Mesodermal cell (in vitro differentiated cells): ENCODE measurements at regions not wholly inside any gene's neighbourhood (a gene's known extent, or its start where the extent isn't known, plus 50 kb on each side); places are given as distances from the start of the nearest gene placed in this dataset.

Source experiments
- H3K27ac ChIP-seq: 2 replicates; pipeline ENCODE4 v1.7.0; 2013; ENCODE audit warnings: mild to moderate bottlenecking, low read depth, low read length, moderate library complexity; ENCODE audit not compliant: severe bottlenecking
- H3K36me3 ChIP-seq: 2 replicates; pipeline ENCODE4 v1.7.1; 2013; ENCODE audit warnings: mild to moderate bottlenecking, low read length, moderate library complexity; ENCODE audit not compliant: control insufficient read depth, insufficient read depth
- H3K4me1 ChIP-seq: one replicate; pipeline ENCODE4 v1.7.1; 2013; ENCODE audit warnings: mild to moderate bottlenecking, low read length; ENCODE audit not compliant: insufficient read depth, control insufficient read depth, poor library complexity, severe bottlenecking
- H3K4me3 ChIP-seq: 2 replicates; pipeline ENCODE4 v1.7.0; 2013; ENCODE audit warnings: low read length, control low read depth, mild to moderate bottlenecking; ENCODE audit not compliant: insufficient read depth, poor library complexity, severe bottlenecking; ENCODE audit errors: extremely low read depth
- H3K9me3 ChIP-seq: 2 replicates; pipeline ENCODE4 v1.7.1; 2013; ENCODE audit warnings: mild to moderate bottlenecking, low read length, moderate library complexity; ENCODE audit not compliant: control insufficient read depth
- WGBS, 2 experiments: methylation state at CpG; one replicate each; pipeline ENCODE4 v1.1.5; 2013; ENCODE audit warnings: missing lambda C conversion rate in 2 of 2; ENCODE audit not compliant: insufficient coverage in 2 of 2; 5-methylcytosine and 5-hydroxymethylcytosine counted together

GRCh38 chr5:68954618-68954910, 139.2 kb upstream of the SLC30A5 start:
- 86% methylated on average over 1 of the region's 2 CpGs; no CpG with 5 or more reads in 1 of the 2 experiments for WGBS, 2 experiments
- Histone ChIP-seq H3K4me1 (peaks cover 12% of the 10 kb centered on the region), H3K36me3 (no peaks in the 10 kb centered on the region), H3K9me3 (no peaks in the 10 kb centered on the region), H3K4me3 (no peak overlapping the region), H3K27ac (no peak overlapping the region)

- no peak overlapping the region for H3K4me3 ChIP-seq
- H3K27ac ChIP-seq, result no peak overlapping the region
- no peaks in the 10 kb centered on the region for H3K9me3 ChIP-seq
- H3K36me3 ChIP-seq, result no peaks in the 10 kb centered on the region
- H3K4me1 ChIP-seq, result no peaks in the 10 kb centered on the region
These were observed 136.2 kb upstream of the SLC30A5 start for GRCh38 chr5:68957591-68957990.

- Histone ChIP-seq H3K27ac (no peak overlapping the region), H3K36me3 (no peaks in the 10 kb centered on the region), H3K4me1 (no peaks in the 10 kb centered on the region), H3K9me3 (no peaks in the 10 kb centered on the region), H3K4me3 (no peak overlapping the region)
- 78 to 88% methylated on average over 1 of the region's 1 CpG for WGBS, 2 experiments
These were observed 135.4 kb upstream of the SLC30A5 start for GRCh38 chr5:68958428-68958827.

DNA sequence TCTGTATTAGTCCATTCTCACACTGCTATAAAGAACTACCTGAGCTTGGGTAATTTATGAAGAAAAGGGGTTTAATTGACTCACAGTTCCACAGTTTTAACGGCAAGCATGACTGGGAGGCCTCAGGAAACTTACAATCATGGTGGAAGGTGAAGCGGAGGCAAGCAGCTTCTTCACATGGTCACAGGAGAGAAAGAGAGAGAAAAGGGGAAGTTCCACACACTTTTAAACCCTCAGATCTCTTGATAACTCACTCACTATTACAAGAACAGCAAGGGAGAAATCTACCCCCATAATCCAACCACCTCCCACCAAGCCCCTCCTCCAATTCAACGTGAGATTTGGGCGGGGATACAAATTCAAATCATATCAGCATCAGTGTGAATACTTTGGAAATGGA, 133.4 kb upstream of the SLC30A5 start:
- Histone ChIP-seq H3K27ac (no peak overlapping the region), H3K36me3 (no peaks in the 10 kb centered on the region), H3K4me3 (no peak overlapping the region), H3K4me1 (no peaks in the 10 kb centered on the region), H3K9me3 (no peaks in the 10 kb centered on the region)
- WGBS, 2 experiments, result 90 to 91% methylated on average over 3 of the region's 4 CpGs

- H3K4me1 ChIP-seq, result no peaks in the 10 kb centered on the region
- 81 to 95% methylated on average over 4 of the region's 6 CpGs for WGBS, 2 experiments
- no peaks in the 10 kb centered on the region for H3K36me3 ChIP-seq
- no peak overlapping the region for H3K4me3 ChIP-seq
- no peaks in the 10 kb centered on the region for H3K9me3 ChIP-seq
- H3K27ac ChIP-seq, result no peak overlapping the region
These were observed 132.9 kb upstream of the SLC30A5 start for GRCh38 chr5:68960961-68961360.

DNA sequence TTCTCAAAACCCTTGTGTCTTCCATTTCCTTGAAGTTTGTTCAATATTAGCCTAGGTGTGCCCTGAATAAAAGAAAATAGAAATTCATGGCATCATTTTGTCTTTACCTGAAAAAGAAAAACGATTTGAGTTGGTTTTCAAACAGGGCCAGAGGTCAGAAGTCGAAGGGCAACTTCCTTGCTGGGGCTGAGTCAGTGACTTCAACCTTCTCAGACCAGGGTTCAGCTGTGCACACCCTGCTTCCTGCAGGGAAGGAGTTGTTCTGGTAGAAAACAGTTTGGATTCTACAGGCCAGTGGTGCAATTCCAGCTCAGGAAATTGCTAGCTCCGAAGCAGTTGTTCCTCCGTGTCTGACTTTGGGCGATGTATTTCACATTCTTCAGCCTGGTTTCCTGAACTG, 132.1 kb upstream of the SLC30A5 start:
- H3K4me3 ChIP-seq, result no peak overlapping the region
- no peaks in the 10 kb centered on the region for H3K4me1 ChIP-seq
- 79 to 88% methylated on average over 5 of the region's 5 CpGs for WGBS, 2 experiments
- H3K36me3 ChIP-seq, result no peaks in the 10 kb centered on the region
- H3K27ac ChIP-seq, result no peak overlapping the region
- no peaks in the 10 kb centered on the region for H3K9me3 ChIP-seq

DNA sequence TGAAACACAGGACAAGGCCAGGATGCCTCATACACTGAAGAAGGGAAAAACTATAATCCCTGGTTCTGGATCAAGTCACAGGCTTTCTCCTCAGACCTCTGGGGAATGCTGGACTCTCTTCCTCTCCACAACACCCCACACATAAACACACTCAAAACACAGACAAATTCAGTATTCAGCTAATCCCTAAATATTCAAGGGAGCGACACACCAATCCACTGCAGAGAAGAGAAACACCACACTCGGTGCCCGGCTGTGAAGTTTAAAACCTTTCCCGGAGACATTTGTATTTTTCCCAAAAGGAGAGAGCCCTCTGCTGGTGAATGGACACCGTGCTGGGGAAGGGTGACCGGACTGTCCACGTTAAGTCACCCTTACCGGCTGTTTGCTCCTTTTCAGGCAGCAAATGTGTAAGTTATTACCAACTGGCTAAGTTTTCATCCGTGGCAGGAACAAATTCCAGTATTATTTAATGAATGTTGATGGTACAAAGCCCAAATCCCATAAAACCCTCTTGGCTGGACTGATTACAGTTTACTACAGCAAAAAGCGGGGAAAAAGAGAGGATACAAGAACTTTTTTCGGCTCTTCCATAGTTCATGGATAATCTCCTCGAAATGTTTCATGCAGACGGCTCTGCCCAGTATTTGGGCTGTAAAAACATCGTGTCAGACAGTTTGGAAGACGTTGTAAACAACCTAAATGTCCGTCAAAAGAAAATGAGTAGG, 130.9 kb upstream of the SLC30A5 start:
- no peak overlapping the region for H3K27ac ChIP-seq
- H3K36me3 ChIP-seq, result no peaks in the 10 kb centered on the region
- H3K9me3 ChIP-seq, result no peaks in the 10 kb centered on the region
- no peak overlapping the region for H3K4me3 ChIP-seq
- WGBS, 2 experiments, result 42 to 53% methylated on average over 12 to 16 of the region's 16 CpGs
- H3K4me1 ChIP-seq, result no peaks in the 10 kb centered on the region

DNA sequence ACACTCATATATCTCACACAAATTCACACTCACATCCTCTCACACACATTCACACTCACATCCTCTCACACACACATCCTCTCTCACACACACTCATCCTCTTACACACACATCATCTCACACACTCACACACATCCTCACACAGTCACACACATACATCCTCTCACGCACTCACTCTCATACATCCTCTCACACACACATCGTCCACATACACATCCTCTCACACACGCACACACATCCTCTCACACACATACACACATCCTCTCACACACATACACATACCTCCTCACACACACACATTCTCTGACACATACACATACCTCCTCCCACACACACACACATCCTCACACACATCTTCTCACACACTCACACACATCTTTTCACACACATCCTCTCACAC, 129.1 kb upstream of the SLC30A5 start:
- Histone ChIP-seq H3K36me3 (no peaks in the 10 kb centered on the region), H3K4me3 (no peak overlapping the region), H3K9me3 (no peaks in the 10 kb centered on the region), H3K27ac (no peak overlapping the region), H3K4me1 (no peaks in the 10 kb centered on the region)
- 97 to 100% methylated on average over 3 of the region's 3 CpGs for WGBS, 2 experiments

GRCh38 chr5:68965926-68966325, 127.9 kb upstream of the SLC30A5 start:
- H3K27ac ChIP-seq, result no peak overlapping the region
- 96 to 100% methylated on average over 2 to 3 of the region's 3 CpGs for WGBS, 2 experiments
- no peaks in the 10 kb centered on the region for H3K36me3 ChIP-seq
- no peak overlapping the region for H3K4me3 ChIP-seq
- no peaks in the 10 kb centered on the region for H3K4me1 ChIP-seq
- no peaks in the 10 kb centered on the region for H3K9me3 ChIP-seq

GRCh38 chr5:68966596-68966995, 127.2 kb upstream of the SLC30A5 start:
- Histone ChIP-seq H3K9me3 (no peaks in the 10 kb centered on the region), H3K36me3 (no peaks in the 10 kb centered on the region), H3K4me1 (no peaks in the 10 kb centered on the region), H3K27ac (no peak overlapping the region), H3K4me3 (no peak overlapping the region)
- 94 to 100% methylated on average over 3 of the region's 5 CpGs for WGBS, 2 experiments

- H3K9me3 ChIP-seq, result peaks cover 2% of the 10 kb centered on the region
- no peaks in the 10 kb centered on the region for H3K4me1 ChIP-seq
- H3K36me3 ChIP-seq, result no peaks in the 10 kb centered on the region
- no peak overlapping the region for H3K27ac ChIP-seq
- H3K4me3 ChIP-seq, result no peak overlapping the region
These were observed 125.4 kb upstream of the SLC30A5 start for GRCh38 chr5:68968429-68968828.
